GM10248 (cell line): ENCODE measurements at regions not wholly inside any gene's neighbourhood (a gene's known extent, or its start where the extent isn't known, plus 50 kb on each side); places are given as distances from the start of the nearest gene placed in this dataset.
A peak's percentile ranks its signal among the peaks of the same experiment; 100 is the strongest.

Experiments
- CTCF ChIA-PET: fragments of 300-600 bp; sonication (Branson Sonifier 250); formaldehyde crosslinking; extraction: SDS; loops from one replicate; lab custom pipeline; 2021; ENCODE audit warnings: antibody characterized with exemption; lab: Yijun Ruan, JAX
- POLR2A ChIA-PET: fragments of 350-650 bp; sonication (Branson Sonifier 250); formaldehyde crosslinking; extraction: SDS; loops from one replicate; lab custom pipeline; 2020; ENCODE audit warnings: antibody characterized with exemption; lab: Yijun Ruan, JAX
- DNase-seq: peaks from one replicate; pipeline ENCODE4 v3.0.0; 2012; ENCODE audit errors: extremely low spot score
- TF ChIP-seq, protein P1 (sequence below): IDR thresholded peaks from 2 replicates; pipeline ENCODE4 v1.5.1; 2012; ENCODE audit warnings: mild to moderate bottlenecking, low read depth; ENCODE audit errors: extremely low read depth, missing control alignments, control extremely low read depth

DNA sequence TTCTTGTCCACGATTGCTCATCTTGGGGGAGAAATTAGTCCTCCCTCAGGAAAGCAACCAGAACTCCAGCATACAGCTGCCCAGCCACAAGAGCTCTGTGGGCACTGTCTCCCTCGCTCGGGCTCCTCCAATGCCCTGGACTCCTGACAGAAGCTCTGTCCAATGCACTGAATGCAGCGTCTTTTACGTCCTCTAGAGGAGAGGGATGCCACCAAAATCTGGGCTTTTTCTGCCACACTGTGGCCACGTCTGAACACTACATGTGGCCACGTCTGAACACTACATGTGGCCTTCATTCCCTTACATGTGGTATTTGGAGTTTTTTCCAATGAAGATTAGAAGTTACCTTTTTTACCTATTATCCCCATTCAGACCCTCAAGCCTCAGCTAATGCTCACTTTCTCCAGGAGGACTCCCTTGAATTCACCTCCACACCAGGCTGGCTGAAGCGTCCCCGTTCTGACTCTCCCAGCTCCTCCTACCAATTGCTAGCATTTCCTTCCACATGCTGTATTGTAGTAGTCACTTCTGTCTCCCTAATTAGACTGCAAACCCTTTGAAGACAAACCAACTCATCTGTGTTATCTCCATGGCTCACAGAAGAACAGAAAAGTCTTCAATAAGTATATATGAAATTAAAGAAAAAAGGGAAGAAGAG lies 134.3 kb upstream of the PDE1C start:
- ChIA-PET POLR2A (no interaction called here), CTCF (interaction anchor here (0.8 to 5.4 kb wide), 8 partner anchors 158 to 1070 kb away, joined by 3 to 59 read pairs (median 3); no protein-coding TSS in a partner anchor)
- TF ChIP-seq, protein P1, sequence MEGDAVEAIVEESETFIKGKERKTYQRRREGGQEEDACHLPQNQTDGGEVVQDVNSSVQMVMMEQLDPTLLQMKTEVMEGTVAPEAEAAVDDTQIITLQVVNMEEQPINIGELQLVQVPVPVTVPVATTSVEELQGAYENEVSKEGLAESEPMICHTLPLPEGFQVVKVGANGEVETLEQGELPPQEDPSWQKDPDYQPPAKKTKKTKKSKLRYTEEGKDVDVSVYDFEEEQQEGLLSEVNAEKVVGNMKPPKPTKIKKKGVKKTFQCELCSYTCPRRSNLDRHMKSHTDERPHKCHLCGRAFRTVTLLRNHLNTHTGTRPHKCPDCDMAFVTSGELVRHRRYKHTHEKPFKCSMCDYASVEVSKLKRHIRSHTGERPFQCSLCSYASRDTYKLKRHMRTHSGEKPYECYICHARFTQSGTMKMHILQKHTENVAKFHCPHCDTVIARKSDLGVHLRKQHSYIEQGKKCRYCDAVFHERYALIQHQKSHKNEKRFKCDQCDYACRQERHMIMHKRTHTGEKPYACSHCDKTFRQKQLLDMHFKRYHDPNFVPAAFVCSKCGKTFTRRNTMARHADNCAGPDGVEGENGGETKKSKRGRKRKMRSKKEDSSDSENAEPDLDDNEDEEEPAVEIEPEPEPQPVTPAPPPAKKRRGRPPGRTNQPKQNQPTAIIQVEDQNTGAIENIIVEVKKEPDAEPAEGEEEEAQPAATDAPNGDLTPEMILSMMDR = peak; percentile 66
- peak; percentile 23 for DNase-seq

DNA sequence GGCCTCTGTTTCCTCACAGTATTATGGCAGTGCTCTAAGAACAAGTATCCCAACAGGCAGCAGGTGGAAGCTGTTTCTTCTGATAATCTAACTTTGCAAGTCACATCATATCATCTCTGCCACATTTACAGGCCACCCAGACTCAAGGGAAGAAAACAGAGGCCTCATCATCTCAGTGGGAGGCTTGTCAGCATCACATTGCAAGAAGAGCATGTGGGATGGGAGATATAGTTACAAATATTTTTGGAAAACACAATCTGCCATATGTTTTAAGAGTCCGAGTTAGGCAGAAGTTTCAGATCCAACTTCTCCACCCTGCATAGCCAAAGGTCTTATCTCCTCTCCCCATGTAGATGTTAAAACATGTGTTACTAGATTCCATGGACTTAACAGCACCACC lies 130.4 kb upstream of the PDE1C start:
- ChIA-PET CTCF (interaction anchor here (1.1 to 1.2 kb wide), 2 partner anchors 9 to 11 kb away, joined by 4 read pairs; no protein-coding TSS in a partner anchor), POLR2A (no interaction called here)
- TF ChIP-seq, protein P1 = no peak
- no peak for DNase-seq

DNA sequence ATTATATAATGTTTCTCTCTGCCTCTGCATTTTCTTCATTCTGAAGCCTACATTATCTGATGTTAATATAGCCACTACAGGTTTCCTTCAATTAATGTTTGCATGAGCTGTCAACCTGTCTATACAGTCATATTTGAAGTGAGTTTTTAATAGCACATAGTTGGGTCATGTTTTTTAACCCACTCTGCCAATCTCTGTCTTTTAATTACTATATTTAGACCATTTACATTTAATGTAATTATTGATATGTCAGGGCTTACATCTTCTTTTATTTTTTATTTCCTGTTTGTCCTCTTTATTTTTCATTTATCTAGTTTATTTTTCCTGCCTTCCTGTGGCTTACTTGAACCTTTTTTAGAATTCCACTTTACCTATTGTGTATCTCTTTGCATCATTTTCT lies 124.3 kb upstream of the PDE1C start:
- TF ChIP-seq, protein P1 = no peak
- CTCF ChIA-PET = no interaction called here
- POLR2A ChIA-PET = no interaction called here
- no peak for DNase-seq

DNA sequence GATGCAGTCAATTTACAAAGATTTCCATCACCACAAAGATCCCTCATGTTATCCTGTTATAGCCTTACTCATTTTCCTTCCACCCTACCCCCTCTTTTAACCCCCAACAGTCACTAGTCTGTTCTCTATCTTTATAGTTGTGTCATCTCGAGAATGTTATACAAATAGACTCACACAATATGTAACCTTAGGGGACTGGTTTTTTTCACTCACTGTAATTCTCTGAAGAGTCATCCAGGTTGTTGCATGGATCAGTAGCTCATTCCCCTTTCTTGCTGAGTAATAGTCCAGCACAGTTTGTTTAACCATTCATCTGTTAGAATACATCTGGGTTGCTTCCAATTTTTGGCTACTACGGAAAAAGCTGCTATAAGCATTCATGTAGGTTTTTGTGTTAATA lies 121.1 kb upstream of the PDE1C start:
- CTCF ChIA-PET = interaction anchor here (2.3 kb wide), 1 partner anchor 12 kb away, joined by 5 read pairs; no protein-coding TSS in a partner anchor
- DNase-seq = no peak
- TF ChIP-seq, protein P1 = no peak
- POLR2A ChIA-PET = no interaction called here

DNA sequence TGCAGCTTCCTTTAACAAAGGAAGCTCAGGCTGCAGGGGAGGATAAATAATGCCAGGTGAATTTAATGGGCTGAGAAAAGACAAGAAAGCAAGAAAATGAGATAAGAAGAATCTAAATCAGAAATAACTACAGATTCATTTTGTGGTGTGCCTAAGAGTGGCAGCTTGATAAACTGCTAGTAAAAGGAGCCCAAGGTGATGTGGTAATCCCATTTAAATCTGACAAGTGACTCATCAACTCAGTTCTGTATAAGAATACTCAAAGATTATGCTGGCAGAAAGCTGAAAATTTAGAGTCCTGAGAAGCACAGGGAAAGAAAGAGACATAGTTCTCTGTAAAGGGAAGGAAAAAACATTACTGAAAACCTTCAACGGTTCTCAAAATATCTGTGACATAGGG lies 109.4 kb upstream of the PDE1C start:
- TF ChIP-seq, protein P1 = no peak
- CTCF ChIA-PET = interaction anchor here (1.4 to 1.5 kb wide), 2 partner anchors 13 to 31 kb away, joined by 4 to 5 read pairs; no protein-coding TSS in a partner anchor
- POLR2A ChIA-PET = no interaction called here
- DNase-seq = no peak

DNA sequence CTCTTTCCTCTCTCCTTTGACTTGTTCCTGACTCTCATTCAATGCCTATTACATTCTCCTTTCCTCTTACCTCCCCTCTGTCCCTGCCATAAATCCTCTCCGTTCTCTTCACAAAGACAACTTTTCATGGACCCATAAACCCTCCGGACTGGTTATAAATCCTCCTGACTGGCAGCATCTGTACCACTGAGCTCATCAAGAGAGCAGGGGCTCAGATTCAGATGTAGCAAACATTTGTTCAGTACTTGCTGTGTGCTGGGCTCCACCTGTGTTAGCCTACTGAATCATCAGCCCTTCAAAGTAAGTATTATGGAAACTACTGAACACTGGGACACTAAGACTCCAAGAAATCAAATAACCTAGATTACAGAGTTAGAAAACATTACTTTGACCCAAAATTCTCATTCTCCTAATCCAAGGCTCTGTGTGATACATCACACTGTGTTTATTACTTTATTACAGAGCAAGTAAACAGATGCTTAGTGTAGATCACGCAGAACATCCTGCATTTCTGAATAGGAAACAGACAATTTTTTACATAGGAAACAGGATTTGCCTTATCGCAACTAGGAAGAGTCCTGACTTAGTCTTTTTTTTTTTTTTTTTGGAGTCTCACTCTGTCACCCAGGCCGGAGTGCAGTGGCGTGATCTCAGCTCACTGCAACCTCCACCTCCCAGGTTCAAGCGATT lies 108.6 kb upstream of the PDE1C start:
- ChIA-PET CTCF (interaction anchor here (1.2 to 1.5 kb wide), 3 partner anchors 12 to 396 kb away, joined by 3 to 5 read pairs (median 4); no protein-coding TSS in a partner anchor), POLR2A (no interaction called here)
- TF ChIP-seq, protein P1 = no peak
- no peak for DNase-seq
